Right lobe of liver (tissue), 4 donors: ENCODE measurements at regions not wholly inside any gene's neighbourhood (a gene's known extent, or its start where the extent isn't known, plus 50 kb on each side); places are given as distances from the start of the nearest gene placed in this dataset.

Experiments
- CTCF ChIP-seq, 4 donors: fragments of 200-600 bp in 3 of 4; fragments of 450-650 bp in 1 of 4; IDR thresholded peaks; one replicate each; pipeline versions ENCODE4 v1.5.1 to v1.8.0; 2016 to 2022; ENCODE audit warnings: antibody characterized with exemption in 4 of 4, mild to moderate bottlenecking in 2 of 4
- POLR2A ChIP-seq: fragments of 450-650 bp; IDR thresholded peaks from one replicate; pipeline ENCODE4 v1.6.1; 2017; ENCODE audit warnings: antibody characterized with exemption, mild to moderate bottlenecking
- donor health status: DM: no; HTN: no; CAD: no.
- donor health status: DM: no; HTN: no; CAD: no.
- donor health status: DM: no; HTN: yes; CAD: no.

DNA sequence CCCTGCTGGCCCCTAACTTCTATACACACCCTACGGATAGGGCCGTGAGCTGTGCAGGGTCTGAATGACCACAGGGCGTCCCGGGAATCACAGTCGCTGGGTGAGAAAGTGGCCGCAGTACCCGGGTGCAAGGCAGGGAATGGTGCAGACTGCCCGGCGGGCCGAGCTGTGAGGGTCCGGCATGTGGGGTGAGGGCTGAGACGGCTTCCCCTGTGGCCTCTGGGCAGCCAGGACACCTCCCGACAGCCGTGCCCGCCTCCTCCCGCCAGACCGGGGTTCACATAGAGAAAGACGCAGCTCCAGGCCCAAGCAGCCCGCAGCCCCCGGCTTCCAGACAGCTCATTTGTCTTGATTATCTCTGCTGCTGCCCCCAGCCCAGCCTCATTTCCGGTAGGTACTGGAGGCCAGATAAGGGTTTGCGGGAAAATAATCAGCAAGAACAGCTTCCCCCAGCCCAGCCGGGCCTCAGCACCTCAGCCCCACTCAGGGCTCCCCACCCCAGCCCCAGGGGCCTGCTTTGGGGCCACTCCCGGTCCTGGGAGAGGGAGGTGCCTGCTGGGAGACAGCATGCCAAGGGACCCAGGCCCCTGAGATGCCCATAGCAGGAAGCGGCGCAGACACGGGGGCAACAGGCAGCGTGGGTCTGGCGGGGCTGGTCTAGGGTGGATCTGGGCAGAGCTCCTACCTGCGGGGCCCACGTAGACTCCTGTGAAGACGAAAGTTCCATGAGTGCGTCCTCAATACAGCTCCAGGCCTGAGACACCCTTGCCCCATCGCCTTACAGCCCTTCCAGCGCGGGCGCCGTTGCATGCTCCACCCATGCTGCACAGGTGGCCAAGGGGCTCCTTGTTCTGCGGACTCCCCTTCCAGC is 123.1 kb downstream of the BRD1 start:
- no peak for TF ChIP-seq CTCF (IDR thresholded peaks at IDR 0.05)
- no peak for TF ChIP-seq POLR2A
